Adrenal gland (tissue), 9 donors: ENCODE measurements at regions not wholly inside any gene's neighbourhood (a gene's known extent, or its start where the extent isn't known, plus 50 kb on each side); places are given as distances from the start of the nearest gene placed in this dataset.

Experiments
- DNase-seq, 7 donors: peaks; one replicate each; pipeline ENCODE4 v3.0.0-alpha.2; 2019 to 2020
- H3K27ac ChIP-seq, 5 donors: fragments of 200-600 bp; sonication (generic) in 4 of 5; 1 replicate in 3 of 5; 2 replicates in 2 of 5; pipeline versions ENCODE4 v1.5.1 to v1.8.0; 2016 to 2020; ENCODE audit warnings: mild to moderate bottlenecking in 1 of 5
- H3K27me3 ChIP-seq: fragments of 200-600 bp; 2 replicates; pipeline ENCODE4 v1.8.0; 2021
- H3K36me3 ChIP-seq, 2 donors: fragments of 200-600 bp; replicated peaks in 1 of 2; 1 replicate in 1 of 2; 2 replicates in 1 of 2; pipeline versions ENCODE4 v1.5.1 to v1.8.0; 2018 to 2022
- H3K4me1 ChIP-seq, 2 donors: fragments of 200-600 bp; replicated peaks in 1 of 2; 1 replicate in 1 of 2; 2 replicates in 1 of 2; pipeline versions ENCODE4 v1.5.1 to v1.8.0; 2018 to 2021
- H3K4me3 ChIP-seq, 4 donors: fragments of 200-600 bp; sonication (generic) in 3 of 4; one replicate each; pipeline ENCODE4 v1.5.1; 2016 to 2018
- H3K9me3 ChIP-seq, 3 donors: fragments of 200-600 bp; sonication (generic) in 1 of 3; replicated peaks in 1 of 3; 1 replicate in 2 of 3; 2 replicates in 1 of 3; pipeline versions ENCODE4 v1.5.1 to v1.8.0; 2016 to 2021
- POLR2A ChIP-seq, 2 donors: fragments of 450-650 bp; IDR thresholded peaks; one replicate each; pipeline ENCODE4 v1.6.1; 2017; ENCODE audit warnings: antibody characterized with exemption in 2 of 2, mild to moderate bottlenecking in 2 of 2, moderate library complexity in 1 of 2
- WGBS, 4 donors: extraction: QIAGEN DNeasy Blood & Tissue Kit in 2 of 4; methylation state at CpG; one replicate each; pipeline versions ENCODE4 v1.1.5 to v1.1.7; 2013 to 2017; 5-methylcytosine and 5-hydroxymethylcytosine counted together
- intact Hi-C, 2 donors: fragments of 100-400 bp; cut with DNase I; formaldehyde crosslinking; loops; one replicate each; pipeline versions ENCODE4 v1.14.1 to v1.15.0; 2022 to 2023
- TF ChIP-seq, protein P1 (sequence below), 6 experiments: fragments of 450-650 bp in 4 of 6; fragments of 200-600 bp in 2 of 6; sonication (generic) in 1 of 6; IDR thresholded peaks; 1 replicate in 5 of 6; 2 replicates in 1 of 6; pipeline versions ENCODE4 v1.5.1 to v1.8.0; 2016 to 2021; ENCODE audit warnings: antibody characterized with exemption in 6 of 6, mild to moderate bottlenecking in 2 of 6, moderate library complexity in 1 of 6
- donor health status: healthy with polysubstance abuse.
- donor health status: Bipolar disorder and iron deficiency.
- donor health status: DM: yes; HTN: yes; CAD: no.
- donor health status: DM: no; HTN: no; CAD: no.
- donor health status: DM: no; HTN: no; CAD: no.

DNA sequence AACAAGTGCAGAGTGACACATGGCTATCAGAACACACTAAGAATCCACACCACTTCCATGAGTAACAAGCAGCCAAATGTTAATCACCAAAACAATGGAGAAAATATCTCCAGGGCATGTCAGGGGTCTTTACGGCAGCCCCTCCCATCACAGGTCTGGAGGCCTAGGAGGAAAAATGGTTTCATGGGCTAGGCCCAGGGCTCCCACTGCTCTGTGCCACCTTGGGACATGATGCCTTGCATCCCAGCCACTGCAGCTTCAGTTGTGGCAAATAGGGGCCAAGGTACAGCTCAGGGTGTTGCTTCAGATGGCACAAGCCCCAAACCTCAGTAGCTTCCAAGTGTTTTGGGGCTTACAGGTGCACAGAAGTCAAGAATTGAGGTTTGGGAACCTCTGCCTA lies 66.6 kb downstream of the NEURL3 start:
- DNase-seq: no peak
- no peak overlapping the region for H3K4me3 ChIP-seq
- H3K36me3 ChIP-seq: no peaks in the 10 kb centered on the region
- WGBS, 4 donors: 80 to 100% (median 94%) methylated on average over 1 of the region's 1 CpG
- no peaks in the 10 kb centered on the region for H3K4me1 ChIP-seq
- intact Hi-C loops: no loop called here
- no peak overlapping the region for H3K27ac ChIP-seq
- TF ChIP-seq, protein P1, sequence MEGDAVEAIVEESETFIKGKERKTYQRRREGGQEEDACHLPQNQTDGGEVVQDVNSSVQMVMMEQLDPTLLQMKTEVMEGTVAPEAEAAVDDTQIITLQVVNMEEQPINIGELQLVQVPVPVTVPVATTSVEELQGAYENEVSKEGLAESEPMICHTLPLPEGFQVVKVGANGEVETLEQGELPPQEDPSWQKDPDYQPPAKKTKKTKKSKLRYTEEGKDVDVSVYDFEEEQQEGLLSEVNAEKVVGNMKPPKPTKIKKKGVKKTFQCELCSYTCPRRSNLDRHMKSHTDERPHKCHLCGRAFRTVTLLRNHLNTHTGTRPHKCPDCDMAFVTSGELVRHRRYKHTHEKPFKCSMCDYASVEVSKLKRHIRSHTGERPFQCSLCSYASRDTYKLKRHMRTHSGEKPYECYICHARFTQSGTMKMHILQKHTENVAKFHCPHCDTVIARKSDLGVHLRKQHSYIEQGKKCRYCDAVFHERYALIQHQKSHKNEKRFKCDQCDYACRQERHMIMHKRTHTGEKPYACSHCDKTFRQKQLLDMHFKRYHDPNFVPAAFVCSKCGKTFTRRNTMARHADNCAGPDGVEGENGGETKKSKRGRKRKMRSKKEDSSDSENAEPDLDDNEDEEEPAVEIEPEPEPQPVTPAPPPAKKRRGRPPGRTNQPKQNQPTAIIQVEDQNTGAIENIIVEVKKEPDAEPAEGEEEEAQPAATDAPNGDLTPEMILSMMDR (IDR thresholded peaks at IDR 0.05): no peak
- TF ChIP-seq POLR2A (IDR thresholded peaks at IDR 0.05): no peak
- no peaks in the 10 kb centered on the region for H3K9me3 ChIP-seq
- H3K27me3 ChIP-seq: no peaks in the 10 kb centered on the region

- DNase-seq: no peak
- Histone ChIP-seq H3K9me3 (no peaks in the 10 kb centered on the region), H3K36me3 (no peaks in the 10 kb centered on the region), H3K4me1 (no peaks in the 10 kb centered on the region), H3K4me3 (no peak overlapping the region), H3K27me3 (no peaks in the 10 kb centered on the region), H3K27ac (no peak overlapping the region)
- intact Hi-C loops: no loop called here
- no peak for TF ChIP-seq POLR2A (IDR thresholded peaks at IDR 0.05)
- TF ChIP-seq, protein P1 (IDR thresholded peaks at IDR 0.05): no peak
- WGBS, 4 donors: 54 to 69% (median 64%) methylated on average over 2 of the region's 2 CpGs
Measured at GRCh38 chr2:96437512-96437911, 67.6 kb downstream of the NEURL3 start.

GRCh38 chr2:96436961-96437360 lies 68.2 kb downstream of the NEURL3 start:
- no peak for DNase-seq
- H3K9me3 ChIP-seq: no peaks in the 10 kb centered on the region
- no peak overlapping the region for H3K27ac ChIP-seq
- H3K27me3 ChIP-seq: no peaks in the 10 kb centered on the region
- H3K4me1 ChIP-seq: no peaks in the 10 kb centered on the region
- TF ChIP-seq POLR2A (IDR thresholded peaks at IDR 0.05): no peak
- WGBS, 4 donors: 54 to 72% (median 58%) methylated on average over 2 of the region's 2 CpGs
- no peak overlapping the region for H3K4me3 ChIP-seq
- intact Hi-C loops: no loop called here
- H3K36me3 ChIP-seq: no peaks in the 10 kb centered on the region

DNA sequence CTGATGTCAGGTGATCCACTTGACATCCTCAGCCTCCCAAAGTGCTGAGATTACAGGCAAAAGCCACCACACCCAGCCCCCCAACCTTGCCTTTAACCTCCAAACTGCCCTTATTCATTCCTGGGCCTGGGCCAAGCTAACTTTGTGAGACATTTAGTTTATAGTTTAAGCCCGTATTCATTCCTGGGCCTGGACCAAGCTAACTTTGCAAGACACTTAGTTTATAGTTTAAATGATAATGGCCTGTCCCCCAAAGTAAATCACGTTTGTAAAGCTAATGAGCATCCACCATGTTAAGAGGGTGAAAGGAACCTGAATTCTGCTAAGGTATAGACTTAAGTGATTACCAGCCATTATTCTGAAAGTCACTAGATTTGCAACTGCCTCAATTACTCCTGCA lies 68.7 kb downstream of the NEURL3 start:
- H3K9me3 ChIP-seq: no peaks in the 10 kb centered on the region
- H3K4me1 ChIP-seq: no peaks in the 10 kb centered on the region
- H3K27ac ChIP-seq: no peak overlapping the region
- intact Hi-C loops: no loop called here
- DNase-seq: no peak
- H3K4me3 ChIP-seq: no peak overlapping the region
- no peaks in the 10 kb centered on the region for H3K36me3 ChIP-seq
- 48 to 54% (median 52%) methylated on average over 2 of the region's 2 CpGs for WGBS, 4 donors
- no peaks in the 10 kb centered on the region for H3K27me3 ChIP-seq
- TF ChIP-seq POLR2A (IDR thresholded peaks at IDR 0.05): no peak
- TF ChIP-seq, protein P1 (IDR thresholded peaks at IDR 0.05): no peak

DNA sequence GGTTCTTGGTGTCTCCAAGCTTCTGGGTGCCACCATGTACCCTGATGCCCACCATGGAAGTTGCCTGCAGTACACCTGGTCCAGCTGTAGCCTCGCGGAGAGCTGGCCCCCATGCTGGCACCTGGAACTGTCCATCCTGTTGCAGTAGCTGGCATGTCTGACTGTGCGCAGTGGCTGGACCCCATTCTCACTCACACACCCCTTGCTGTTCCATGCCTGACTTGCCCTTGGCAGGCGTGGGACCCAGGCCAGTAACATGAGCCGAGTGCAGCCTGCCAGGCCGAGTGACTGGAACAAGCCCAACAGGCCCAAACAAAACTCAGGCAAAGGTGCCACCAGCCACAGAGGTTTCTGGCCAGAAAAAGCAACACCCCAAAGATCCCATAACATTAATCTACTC lies 73.8 kb downstream of the NEURL3 start:
- H3K4me3 ChIP-seq: no peak overlapping the region
- no peaks in the 10 kb centered on the region for H3K27me3 ChIP-seq
- no peaks in the 10 kb centered on the region for H3K9me3 ChIP-seq
- whole genome bisulfite sequencing, 4 donors: 51 to 70% (median 63%) methylated on average over 4 to 6 of the region's 6 CpGs
- H3K27ac ChIP-seq: no peak overlapping the region
- DNase-seq: peak in 1 of 7 donors; percentile 34
- TF ChIP-seq, protein P1 (IDR thresholded peaks at IDR 0.05): no peak
- no peak for TF ChIP-seq POLR2A (IDR thresholded peaks at IDR 0.05)
- H3K4me1 ChIP-seq: no peaks in the 10 kb centered on the region
- intact Hi-C loops: no loop called here
- no peaks in the 10 kb centered on the region for H3K36me3 ChIP-seq
